ENCODE measurements at regions not wholly inside any gene's neighbourhood (a gene's known extent, or its start where the extent isn't known, plus 50 kb on each side); places are given as distances from the start of the nearest gene placed in this dataset.

DNA sequence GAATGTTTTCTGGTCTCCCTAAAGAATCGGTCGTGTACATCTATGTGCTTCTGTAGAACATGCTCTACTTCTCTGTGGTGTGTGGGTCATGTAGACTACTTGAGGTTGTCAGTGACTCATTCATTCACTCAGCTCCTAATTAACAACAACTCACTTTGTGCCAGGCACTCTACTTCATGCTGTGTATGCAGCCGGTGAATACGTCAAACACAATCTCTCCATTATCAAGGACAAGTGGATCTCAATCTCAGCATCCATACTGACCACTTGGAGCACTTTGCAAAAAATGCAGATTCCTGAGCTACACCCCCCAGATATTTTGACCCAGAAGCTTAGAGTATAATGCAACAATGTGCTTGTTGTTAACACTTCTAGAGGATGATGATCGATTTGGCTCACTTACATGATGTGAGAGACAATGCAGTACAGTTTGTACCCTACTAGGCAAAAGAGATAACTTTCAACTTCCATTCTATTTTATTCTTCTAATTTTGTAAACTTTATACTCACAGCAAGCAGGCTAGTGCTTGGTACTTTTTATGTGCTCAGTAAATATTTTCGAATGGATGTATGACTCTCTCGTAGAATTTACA lies 508.6 kb upstream of the ADAMTS5 start:
- TF ChIP-seq CTCF (IDR thresholded peaks at IDR 0.05; ENCODE audit: borderline replicate concordance, extremely low read depth, low read length, poor library complexity, severe bottlenecking), result no peak
- TF ChIP-seq EZH2 (IDR thresholded peaks at IDR 0.05; ENCODE audit: borderline replicate concordance, low read depth, low read length, severe bottlenecking), result no peak
